Neural progenitor cell (in vitro differentiated cells): ENCODE measurements at regions not wholly inside any gene's neighbourhood (a gene's known extent, or its start where the extent isn't known, plus 50 kb on each side); places are given as distances from the start of the nearest gene placed in this dataset.

ENCODE experiments used
- EZH2phosphoT487 ChIP-seq: fragments of 200-600 bp; sonication (generic); IDR thresholded peaks from 2 replicates; pipeline ENCODE4 v1.6.1; 2017; ENCODE audit warnings: antibody characterized with exemption
- TF ChIP-seq, protein P1 (sequence below): fragments of 200-600 bp; sonication (generic); IDR thresholded peaks from 2 replicates; pipeline ENCODE4 v1.5.1; 2017; ENCODE audit warnings: antibody characterized with exemption, mild to moderate bottlenecking

DNA sequence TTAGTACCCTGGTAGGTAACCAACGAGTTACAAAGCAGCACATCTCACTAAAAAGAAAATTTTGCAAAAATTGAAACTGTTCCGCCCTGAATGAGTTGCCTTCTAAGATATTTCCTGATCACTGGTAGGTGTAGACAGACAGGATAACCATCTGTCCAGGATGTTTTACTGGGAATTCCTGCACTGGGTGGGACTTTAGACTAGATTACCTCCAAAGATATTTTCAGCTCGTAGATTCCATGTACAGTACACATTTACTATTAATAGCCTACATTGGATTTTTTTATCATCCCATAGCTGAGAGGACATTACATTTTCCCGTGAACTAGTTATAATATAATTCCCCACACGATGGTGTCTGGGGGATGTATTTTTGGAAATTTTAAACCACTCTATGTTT lies 139.6 kb downstream of the DYRK2 start:
- no peak for TF ChIP-seq EZH2phosphoT487
- TF ChIP-seq, protein P1, sequence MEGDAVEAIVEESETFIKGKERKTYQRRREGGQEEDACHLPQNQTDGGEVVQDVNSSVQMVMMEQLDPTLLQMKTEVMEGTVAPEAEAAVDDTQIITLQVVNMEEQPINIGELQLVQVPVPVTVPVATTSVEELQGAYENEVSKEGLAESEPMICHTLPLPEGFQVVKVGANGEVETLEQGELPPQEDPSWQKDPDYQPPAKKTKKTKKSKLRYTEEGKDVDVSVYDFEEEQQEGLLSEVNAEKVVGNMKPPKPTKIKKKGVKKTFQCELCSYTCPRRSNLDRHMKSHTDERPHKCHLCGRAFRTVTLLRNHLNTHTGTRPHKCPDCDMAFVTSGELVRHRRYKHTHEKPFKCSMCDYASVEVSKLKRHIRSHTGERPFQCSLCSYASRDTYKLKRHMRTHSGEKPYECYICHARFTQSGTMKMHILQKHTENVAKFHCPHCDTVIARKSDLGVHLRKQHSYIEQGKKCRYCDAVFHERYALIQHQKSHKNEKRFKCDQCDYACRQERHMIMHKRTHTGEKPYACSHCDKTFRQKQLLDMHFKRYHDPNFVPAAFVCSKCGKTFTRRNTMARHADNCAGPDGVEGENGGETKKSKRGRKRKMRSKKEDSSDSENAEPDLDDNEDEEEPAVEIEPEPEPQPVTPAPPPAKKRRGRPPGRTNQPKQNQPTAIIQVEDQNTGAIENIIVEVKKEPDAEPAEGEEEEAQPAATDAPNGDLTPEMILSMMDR: no peak
